ENCODE measurements at regions not wholly inside any gene's neighbourhood (a gene's known extent, or its start where the extent isn't known, plus 50 kb on each side); places are given as distances from the start of the nearest gene placed in this dataset.

DNA sequence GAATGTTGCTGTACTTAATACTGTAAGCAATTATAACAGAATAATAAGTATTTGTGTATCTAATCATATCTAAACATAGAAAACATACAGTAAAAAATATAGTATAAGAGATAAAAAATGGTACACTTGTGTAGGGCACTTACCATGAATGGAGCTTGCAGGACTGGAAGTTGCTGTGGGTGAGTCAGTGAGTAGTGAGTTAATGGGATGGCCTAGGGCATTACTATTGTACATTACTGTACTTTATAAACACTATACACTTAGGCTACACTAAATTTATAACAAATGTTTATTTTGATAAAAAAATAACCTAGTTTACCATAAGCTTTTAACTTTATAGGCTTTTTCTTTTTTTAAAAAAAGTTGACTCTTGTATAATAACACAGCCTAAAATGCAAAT, 1071.2 kb upstream of the SEL1L start:
- TF ChIP-seq, protein P1, sequence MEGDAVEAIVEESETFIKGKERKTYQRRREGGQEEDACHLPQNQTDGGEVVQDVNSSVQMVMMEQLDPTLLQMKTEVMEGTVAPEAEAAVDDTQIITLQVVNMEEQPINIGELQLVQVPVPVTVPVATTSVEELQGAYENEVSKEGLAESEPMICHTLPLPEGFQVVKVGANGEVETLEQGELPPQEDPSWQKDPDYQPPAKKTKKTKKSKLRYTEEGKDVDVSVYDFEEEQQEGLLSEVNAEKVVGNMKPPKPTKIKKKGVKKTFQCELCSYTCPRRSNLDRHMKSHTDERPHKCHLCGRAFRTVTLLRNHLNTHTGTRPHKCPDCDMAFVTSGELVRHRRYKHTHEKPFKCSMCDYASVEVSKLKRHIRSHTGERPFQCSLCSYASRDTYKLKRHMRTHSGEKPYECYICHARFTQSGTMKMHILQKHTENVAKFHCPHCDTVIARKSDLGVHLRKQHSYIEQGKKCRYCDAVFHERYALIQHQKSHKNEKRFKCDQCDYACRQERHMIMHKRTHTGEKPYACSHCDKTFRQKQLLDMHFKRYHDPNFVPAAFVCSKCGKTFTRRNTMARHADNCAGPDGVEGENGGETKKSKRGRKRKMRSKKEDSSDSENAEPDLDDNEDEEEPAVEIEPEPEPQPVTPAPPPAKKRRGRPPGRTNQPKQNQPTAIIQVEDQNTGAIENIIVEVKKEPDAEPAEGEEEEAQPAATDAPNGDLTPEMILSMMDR (IDR thresholded peaks at IDR 0.05) = no peak
- TF ChIP-seq POLR2A (IDR thresholded peaks at IDR 0.05) = no peak
